GM21381 (cell line): ENCODE measurements at regions not wholly inside any gene's neighbourhood (a gene's known extent, or its start where the extent isn't known, plus 50 kb on each side); places are given as distances from the start of the nearest gene placed in this dataset.
A peak's percentile ranks its signal among the peaks of the same experiment; 100 is the strongest.

ENCODE experiments used
- ATAC-seq: cut with Tn5 transposase; IDR thresholded peaks from one replicate; pipeline ENCODE4 v1.9.1; 2021; ENCODE audit warnings: mild to moderate bottlenecking, moderate library complexity; ENCODE audit not compliant: unreplicated experiment

DNA sequence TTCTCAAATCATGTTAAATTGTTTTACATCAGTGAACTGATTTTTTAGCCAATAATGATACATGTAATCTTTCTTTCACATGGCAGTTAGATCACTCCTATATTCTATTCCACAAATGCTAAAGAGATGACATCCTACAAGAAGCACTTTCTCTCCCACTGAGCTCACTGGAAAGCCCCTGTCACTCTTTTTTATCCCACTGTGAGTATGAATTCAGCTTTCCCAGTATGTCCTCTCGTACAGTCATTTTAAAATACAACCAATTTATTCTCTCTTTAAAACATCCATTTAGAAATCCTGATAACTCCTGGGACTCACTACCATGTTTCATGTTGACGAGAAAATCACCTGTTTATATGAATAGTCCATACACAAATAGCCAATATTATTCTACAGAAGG, 599.9 kb downstream of the SEMA5A start:
- no peak for ATAC-seq

DNA sequence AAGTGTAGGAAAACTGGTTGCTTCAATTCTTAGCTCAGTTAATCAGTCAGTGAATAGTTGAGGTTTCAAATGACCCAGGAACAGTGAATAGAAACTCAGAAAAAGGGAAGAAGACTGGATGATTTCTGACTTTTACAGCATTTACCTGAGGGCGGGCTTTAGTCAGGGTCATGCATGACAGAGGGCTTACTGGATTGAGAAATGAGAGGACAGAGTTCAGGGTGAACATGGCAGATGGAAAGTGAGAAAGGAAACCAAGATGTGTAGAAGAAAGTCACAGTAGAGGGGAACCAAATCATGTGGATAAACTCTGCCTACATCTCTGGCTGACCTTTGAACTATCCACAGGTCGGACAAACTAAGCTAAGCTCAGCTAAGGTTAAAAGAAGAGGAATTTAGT, 596.0 kb downstream of the SEMA5A start:
- ATAC-seq = peak; percentile 80

DNA sequence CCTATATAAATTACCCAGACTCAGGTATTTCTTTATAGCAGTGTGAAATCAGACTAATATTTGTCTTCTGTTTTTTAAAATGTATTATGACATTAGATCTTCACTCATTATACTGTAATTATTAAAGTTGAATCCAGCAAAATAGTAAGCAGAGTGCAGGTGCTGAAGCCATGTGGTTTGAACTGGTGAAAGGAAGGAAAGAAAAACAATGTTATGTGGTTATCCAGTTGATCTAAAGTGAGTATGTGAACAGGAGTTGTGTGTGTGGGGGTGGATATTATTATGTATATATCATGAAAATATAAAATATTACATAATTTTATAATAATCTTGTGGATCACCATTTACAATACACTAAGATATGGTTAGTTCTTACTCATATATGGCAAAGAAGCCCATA, 593.7 kb downstream of the SEMA5A start:
- ATAC-seq = no peak

DNA sequence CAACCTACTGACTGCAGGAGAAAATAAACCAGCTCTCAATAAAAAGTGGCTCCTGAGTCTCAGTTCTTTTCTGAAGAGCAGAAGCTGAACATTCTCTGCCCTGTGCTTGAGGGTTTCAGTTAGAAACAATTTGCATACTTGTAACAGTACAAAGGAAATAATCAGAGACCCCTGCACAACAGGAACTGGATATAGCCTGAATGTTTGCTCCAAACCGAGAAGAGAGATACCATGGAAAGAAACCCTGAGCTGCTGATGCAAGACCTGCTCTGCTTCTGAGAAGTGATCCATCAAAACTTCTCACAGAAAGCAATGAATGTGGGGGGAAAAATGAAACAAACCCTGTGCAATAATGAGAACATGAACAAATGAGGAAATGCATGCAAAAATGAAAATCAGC, 592.9 kb downstream of the SEMA5A start:
- ATAC-seq = no peak

DNA sequence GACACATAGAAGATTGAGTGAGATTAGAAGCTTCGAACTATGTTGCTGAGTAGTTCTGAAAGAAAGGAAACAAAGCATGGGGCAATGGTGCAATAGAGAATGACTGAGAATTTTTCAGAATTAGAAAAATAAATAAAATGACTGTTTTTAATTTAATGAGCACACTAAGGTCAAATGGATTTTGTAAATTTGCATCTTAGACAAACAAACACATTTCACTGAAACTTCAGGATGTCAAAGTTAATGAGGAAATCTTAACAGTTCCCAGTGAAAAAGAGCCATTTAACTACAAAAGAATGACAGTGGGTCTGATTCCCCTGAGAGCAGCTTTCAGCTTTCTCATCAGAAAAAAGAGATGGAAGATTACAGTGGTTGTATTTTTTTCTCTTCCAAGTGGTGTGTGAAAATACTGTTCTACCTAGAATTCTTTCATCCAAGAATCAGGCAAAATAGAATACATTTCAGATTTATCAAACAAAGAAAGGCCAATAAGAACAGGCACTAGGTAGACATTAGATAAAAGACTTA, 591.9 kb downstream of the SEMA5A start:
- no peak for ATAC-seq

DNA sequence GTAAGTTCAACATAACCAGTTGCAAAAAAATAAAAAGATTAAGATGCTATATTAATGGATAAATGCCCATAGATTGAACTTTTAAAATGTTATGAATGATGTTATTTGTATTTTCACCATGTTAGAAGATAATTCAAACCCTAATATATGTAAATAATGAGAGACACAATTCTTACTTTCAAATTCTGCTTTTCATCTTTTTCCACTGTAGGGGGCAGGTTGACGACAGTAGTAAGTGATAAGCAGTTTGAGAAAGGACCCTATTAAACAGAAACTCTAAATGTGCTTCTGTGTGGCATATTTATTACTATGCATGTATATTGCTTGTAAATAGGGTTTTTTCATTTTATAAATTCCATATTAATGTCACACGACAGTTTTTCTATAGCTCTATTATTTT, 591.1 kb downstream of the SEMA5A start:
- ATAC-seq = no peak

DNA sequence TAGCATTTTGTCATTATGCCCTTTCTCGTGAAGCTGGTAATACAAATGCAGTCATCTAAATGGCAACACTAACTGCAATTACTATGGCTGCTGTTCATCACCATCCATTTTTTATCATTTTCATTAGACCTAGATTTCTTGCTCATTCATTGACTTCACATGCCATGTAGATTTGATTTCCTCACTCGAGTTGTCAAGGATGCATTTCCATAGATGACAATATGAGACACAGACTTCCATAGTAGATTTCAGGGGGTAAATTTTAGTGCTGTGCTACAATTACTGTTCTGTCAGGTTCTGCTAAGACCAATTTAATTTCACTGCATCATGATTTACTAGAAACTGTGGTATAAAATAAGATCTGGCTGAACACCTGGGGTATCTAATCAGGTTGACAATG, 589.2 kb downstream of the SEMA5A start:
- ATAC-seq = no peak

DNA sequence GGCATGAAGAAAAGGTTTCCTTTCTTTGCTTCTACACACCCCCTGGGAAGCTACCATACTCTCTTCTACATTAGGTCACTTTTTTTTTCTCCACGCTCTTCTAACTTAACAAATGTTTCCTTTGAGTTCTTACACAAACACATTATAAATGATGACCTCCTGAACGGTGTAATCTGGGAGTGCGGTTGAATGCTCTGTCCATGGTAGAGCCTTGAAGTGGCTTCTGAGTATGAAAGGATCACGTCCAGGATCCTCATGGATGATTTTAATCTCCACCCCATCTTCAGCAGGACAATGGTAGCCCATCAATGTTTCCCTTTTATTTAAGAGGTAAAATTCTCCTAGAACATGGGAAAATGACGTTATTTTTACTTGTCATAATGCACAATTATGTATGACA, 587.3 kb downstream of the SEMA5A start:
- ATAC-seq = no peak

DNA sequence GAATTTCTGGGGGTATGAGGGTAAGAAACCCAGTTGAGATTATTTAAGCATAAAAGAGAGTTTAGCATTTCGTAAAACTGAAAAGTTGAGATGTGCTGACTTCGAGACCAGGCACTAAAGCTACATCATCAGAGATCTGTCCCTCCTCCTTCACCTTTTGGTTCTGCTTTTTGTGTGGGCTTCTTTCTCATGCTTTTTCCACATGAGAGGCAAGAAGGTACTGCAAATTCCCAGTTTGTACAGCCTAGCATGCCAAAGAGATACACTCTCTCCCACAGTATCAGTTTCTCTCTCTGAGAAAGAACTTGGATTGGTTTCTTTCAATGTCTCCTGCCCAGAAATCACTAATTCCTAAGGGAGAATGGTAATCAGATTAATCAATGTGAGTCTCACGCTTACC, 584.7 kb downstream of the SEMA5A start:
- no peak for ATAC-seq

DNA sequence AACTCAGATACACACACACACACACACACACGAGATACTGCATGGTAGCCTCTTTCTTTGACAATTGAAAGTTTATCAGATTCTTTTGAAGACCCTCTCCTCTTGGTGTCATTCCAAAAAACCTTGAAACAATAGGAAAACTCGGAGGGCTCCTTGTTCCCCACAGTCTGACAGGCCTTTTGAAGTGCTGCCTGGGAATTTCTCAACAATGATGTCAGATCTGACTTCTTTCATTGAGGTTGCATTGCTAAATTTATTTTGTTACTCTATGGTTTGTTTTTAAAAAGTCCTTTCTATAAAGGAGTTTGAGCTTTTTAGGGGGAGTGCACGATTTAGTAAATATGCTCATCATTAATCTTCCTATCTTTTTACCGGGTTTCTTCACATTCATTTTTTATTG, 583.9 kb downstream of the SEMA5A start:
- ATAC-seq = no peak

DNA sequence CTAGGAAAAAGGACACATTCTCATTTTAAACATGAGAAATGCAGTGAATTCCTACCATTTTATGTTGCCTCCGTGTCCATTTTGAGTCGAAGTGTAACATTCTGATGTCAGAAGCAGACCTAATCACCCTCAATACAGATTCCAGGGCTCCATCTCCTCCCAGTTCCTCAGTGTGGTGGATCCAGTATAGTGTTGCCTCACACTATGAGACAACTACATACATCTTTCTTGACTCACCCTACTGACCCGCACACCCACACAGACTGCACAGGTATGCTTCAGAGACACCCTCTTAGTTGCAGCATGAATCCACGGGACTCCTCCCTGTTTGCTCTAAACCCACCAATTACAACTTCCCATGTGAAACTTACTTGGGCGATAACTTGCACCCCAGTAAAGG, 564.9 kb downstream of the SEMA5A start:
- ATAC-seq = no peak

DNA sequence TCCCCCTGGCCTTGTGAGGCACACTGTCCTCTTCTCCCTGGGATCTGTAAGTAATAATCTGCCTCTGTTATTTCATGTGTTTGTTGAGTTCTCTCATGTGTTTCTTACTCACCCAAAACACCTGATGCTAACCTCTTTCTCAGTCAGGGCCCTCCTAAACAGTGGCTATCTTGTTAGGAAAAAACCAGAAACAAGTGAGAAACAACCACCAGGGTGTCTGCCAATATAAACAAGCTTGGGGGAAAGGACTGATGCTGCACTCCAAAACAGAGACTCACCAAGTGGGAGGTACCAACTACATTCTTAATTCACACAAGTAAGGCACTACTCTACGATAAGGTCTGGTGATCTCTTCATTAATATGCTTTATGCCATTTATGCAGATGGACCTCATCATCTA, 564.4 kb downstream of the SEMA5A start:
- no peak for ATAC-seq

DNA sequence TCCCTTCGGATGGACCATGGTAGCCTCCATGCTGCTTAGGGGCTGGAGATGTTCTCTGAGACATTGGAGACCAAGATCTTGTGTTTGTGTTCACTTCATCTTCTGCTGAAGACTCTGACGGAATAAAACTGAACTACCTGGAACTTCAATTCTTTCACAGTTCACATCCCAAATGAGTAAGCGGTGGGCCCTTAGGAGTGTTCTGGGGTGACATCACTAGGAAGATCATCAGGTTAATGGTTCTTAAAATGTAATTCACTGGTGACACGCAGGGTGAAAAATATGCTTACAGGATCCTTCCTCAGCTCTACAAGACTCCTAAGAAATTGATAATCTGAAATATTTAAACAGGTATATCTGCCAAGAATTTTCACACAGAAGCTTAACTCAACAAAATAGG, 561.5 kb downstream of the SEMA5A start:
- no peak for ATAC-seq
